Mucosa of descending colon (tissue), 3 donors: ENCODE measurements at regions not wholly inside any gene's neighbourhood (a gene's known extent, or its start where the extent isn't known, plus 50 kb on each side); places are given as distances from the start of the nearest gene placed in this dataset.

Source experiments
- ATAC-seq: fragments of 200-7000 bp; cut with Tn5 transposase; one replicate; pipeline ENCODE4 v1.9.1; 2020; ENCODE audit warnings: mild to moderate bottlenecking, moderate library complexity
- DNase-seq, 3 donors: peaks; one replicate each; pipeline ENCODE4 v3.0.0-alpha.2; 2020
- H3K36me3 ChIP-seq: fragments of 200-600 bp; one replicate; pipeline ENCODE4 v1.8.0; 2021; ENCODE audit warnings: low read depth, mild to moderate bottlenecking
- H3K4me1 ChIP-seq: fragments of 200-600 bp; one replicate; pipeline ENCODE4 v1.8.0; 2021; ENCODE audit warnings: low read depth, mild to moderate bottlenecking
- H3K4me3 ChIP-seq: fragments of 200-600 bp; one replicate; pipeline ENCODE4 v1.8.0; 2021; ENCODE audit warnings: mild to moderate bottlenecking
- H3K9me3 ChIP-seq: fragments of 200-600 bp; one replicate; pipeline ENCODE4 v1.8.0; 2021; ENCODE audit warnings: mild to moderate bottlenecking
- intact Hi-C, 2 donors: fragments of 100-400 bp; cut with DNase I in 1 of 2; cut with micrococcal nuclease in 1 of 2; formaldehyde crosslinking; loops; one replicate each; pipeline versions ENCODE4 v1.11.0 to v1.11.1; 2022; cut with DNase I, micrococcal nuclease
- TF ChIP-seq, protein P1 (sequence below): fragments of 200-600 bp; IDR thresholded peaks from one replicate; pipeline ENCODE4 v1.8.0; 2022; ENCODE audit warnings: antibody characterized with exemption, mild to moderate bottlenecking
- donor health status: DM: no; HTN: no; CAD: no; lungs with moderate emphysema.
- donor health status: DM: no; HTN: no; CAD: no.
- donor health status: DM: no; HTN: yes; CAD: no.

DNA sequence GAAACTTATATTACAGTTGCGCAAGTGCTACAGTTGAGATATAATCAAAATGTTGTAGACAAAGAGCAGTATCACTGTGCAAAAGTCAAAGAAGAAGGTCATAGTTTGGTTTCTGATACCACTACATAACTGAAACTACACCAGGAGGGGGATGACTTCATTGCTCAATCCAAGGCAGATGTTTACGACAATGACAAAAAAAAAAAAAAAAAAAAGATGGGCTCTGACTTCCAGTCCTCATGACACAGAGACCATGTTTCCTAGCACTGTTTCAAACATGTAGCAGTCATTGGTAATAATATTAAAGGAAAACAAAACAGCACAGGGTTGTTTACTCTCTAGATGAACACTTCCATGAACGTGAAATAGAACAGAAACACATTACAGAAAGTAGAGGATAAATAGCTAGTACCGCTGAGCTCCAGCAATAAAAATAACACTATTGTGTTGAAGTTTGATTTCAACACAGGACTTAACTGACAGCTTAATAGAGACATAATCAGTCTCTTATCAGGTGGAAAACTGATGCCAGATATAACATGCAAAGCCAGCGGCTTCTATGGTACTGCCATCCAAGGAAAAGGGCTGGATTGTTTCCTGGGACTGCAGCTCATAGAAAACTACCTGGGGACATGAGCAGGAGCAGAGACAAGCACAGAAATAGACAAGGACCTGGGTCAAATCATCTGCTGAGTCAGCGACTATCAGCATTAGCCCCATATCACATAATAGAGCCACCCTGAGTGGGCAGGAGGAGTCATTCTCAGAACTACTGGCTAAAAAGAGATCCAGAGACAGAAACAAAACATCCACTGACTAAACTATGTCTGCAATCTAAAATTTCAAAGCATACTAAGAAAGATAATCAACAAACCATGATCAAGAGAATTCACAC lies 463.6 kb upstream of the SOX9 start:
- no peaks in the 10 kb centered on the region for H3K9me3 ChIP-seq
- no peaks in the 10 kb centered on the region for H3K4me1 ChIP-seq
- DNase-seq (no peak), ATAC-seq (no peak)
- H3K4me3 ChIP-seq, result no peak overlapping the region
- intact Hi-C loops, result no loop called here
- TF ChIP-seq, protein P1, sequence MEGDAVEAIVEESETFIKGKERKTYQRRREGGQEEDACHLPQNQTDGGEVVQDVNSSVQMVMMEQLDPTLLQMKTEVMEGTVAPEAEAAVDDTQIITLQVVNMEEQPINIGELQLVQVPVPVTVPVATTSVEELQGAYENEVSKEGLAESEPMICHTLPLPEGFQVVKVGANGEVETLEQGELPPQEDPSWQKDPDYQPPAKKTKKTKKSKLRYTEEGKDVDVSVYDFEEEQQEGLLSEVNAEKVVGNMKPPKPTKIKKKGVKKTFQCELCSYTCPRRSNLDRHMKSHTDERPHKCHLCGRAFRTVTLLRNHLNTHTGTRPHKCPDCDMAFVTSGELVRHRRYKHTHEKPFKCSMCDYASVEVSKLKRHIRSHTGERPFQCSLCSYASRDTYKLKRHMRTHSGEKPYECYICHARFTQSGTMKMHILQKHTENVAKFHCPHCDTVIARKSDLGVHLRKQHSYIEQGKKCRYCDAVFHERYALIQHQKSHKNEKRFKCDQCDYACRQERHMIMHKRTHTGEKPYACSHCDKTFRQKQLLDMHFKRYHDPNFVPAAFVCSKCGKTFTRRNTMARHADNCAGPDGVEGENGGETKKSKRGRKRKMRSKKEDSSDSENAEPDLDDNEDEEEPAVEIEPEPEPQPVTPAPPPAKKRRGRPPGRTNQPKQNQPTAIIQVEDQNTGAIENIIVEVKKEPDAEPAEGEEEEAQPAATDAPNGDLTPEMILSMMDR, result no peak
- H3K36me3 ChIP-seq, result no peaks in the 10 kb centered on the region

DNA sequence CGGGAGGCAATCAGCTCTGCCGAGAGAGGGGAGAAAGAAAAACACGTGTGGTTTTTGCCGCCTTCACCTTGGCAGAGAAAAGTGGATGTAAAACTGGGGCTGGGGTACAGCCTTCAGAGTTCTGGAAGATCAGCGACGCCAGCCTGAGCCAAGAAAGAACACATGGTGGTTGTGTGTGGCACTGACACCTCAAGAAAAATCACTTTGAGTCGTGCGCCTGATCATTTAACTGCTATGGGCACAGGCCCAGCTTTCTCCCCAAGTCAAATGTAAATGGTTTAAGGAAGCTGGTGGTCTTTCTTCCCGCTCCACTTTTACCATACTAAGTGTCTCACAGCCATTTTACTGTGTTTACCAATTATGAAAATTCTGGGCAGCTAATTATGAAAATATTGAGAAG lies 461.8 kb upstream of the SOX9 start:
- TF ChIP-seq, protein P1, result no peak
- no peaks in the 10 kb centered on the region for H3K4me1 ChIP-seq
- DNase-seq, result no peak

DNA sequence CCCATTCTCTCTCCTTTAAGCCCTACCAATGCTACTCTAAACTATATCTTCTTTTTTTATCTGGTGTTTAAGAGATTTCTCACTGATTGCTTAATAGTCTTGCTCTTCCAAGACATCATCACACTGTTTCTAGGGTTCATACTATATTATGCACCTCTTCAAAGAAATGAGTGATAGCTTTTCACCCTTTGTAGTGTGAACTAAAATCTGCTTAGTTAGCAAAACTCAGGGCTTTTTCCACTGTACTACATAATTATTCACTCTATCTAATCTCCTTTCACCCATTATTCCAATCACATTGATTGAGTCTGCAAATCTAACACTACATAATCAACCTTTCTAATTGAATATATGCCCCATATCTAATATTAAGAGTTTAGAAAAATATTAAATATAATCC lies 456.0 kb upstream of the SOX9 start:
- H3K4me1 ChIP-seq, result no peaks in the 10 kb centered on the region
- intact Hi-C loops, result no loop called here
- H3K4me3 ChIP-seq, result no peak overlapping the region
- TF ChIP-seq, protein P1, result no peak
- DNase-seq (no peak), ATAC-seq (no peak)
- no peaks in the 10 kb centered on the region for H3K36me3 ChIP-seq
- no peaks in the 10 kb centered on the region for H3K9me3 ChIP-seq

More for the DNA sequence above, 461.8 kb upstream of the SOX9 start:
- Histone ChIP-seq H3K36me3 (no peaks in the 10 kb centered on the region), H3K4me3 (no peak overlapping the region), H3K9me3 (no peaks in the 10 kb centered on the region)
- intact Hi-C loops, result no loop called here
- no peak for ATAC-seq

DNA sequence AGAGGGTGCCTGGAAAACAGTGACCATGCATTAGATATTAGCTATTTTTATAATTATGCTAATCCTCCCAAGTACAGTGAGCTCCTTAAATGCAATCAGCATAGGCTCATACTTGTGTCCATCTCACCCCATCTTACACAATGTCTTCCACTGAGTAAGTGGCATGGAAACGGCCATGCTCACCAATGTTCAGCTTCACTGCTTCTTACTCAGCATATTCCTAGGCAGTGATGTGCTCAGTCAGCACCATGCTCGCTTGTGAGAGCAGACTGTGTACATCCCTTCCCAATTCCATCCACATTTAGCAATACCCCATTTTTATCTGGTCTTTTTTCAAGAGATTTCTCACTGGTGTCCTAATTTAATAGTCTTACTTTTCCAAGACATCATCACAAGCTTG lies 454.8 kb upstream of the SOX9 start:
- TF ChIP-seq, protein P1, result no peak
- no peak overlapping the region for H3K4me3 ChIP-seq
- intact Hi-C loops, result no loop called here

DNA sequence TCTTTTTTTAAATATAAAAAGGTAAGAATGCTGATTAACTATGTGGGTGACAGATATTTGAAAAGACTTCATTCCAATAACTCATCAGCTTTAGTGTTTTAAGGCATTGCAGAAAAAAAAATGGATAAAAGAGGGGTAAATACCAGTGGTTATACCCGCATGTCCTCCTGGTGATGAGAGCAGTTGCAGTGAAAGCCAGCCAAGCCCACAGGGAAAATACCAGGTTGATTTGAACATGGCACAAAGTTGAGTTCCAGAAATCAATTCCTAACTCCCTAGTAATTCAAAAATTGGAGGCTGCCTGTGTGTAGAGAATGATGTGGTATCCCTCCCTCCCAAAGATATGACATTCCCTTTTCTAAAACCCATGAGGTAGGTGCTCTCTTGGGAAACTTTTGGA lies 453.2 kb upstream of the SOX9 start:
- intact Hi-C loops, result no loop called here
- Histone ChIP-seq H3K4me1 (no peaks in the 10 kb centered on the region), H3K4me3 (no peak overlapping the region), H3K9me3 (peaks cover 3% of the 10 kb centered on the region), H3K36me3 (no peaks in the 10 kb centered on the region)
- TF ChIP-seq, protein P1, result no peak
- no peak for DNase-seq
- ATAC-seq, result no peak

More for the DNA sequence above, 454.8 kb upstream of the SOX9 start:
- Histone ChIP-seq H3K9me3 (no peaks in the 10 kb centered on the region), H3K4me1 (no peaks in the 10 kb centered on the region), H3K36me3 (no peaks in the 10 kb centered on the region)
- DNase-seq, result no peak
- no peak for ATAC-seq
